ENCODE measurements at regions not wholly inside any gene's neighbourhood (a gene's known extent, or its start where the extent isn't known, plus 50 kb on each side); places are given as distances from the start of the nearest gene placed in this dataset.

GRCh38 chr11:29318134-29318845 is 698.5 kb downstream of the KCNA4 start:
- no peaks in the 10 kb centered on the region for H4K20me1 ChIP-seq (ENCODE audit: insufficient read depth)
- TF ChIP-seq EZH2 (IDR thresholded peaks at IDR 0.05): no peak
- no peak for TF ChIP-seq FOSL1 (IDR thresholded peaks at IDR 0.05; ENCODE audit: low read depth)
- TF ChIP-seq ELF1 (IDR thresholded peaks at IDR 0.05; ENCODE audit: borderline replicate concordance, low read depth): no peak
- TF ChIP-seq, protein P1, sequence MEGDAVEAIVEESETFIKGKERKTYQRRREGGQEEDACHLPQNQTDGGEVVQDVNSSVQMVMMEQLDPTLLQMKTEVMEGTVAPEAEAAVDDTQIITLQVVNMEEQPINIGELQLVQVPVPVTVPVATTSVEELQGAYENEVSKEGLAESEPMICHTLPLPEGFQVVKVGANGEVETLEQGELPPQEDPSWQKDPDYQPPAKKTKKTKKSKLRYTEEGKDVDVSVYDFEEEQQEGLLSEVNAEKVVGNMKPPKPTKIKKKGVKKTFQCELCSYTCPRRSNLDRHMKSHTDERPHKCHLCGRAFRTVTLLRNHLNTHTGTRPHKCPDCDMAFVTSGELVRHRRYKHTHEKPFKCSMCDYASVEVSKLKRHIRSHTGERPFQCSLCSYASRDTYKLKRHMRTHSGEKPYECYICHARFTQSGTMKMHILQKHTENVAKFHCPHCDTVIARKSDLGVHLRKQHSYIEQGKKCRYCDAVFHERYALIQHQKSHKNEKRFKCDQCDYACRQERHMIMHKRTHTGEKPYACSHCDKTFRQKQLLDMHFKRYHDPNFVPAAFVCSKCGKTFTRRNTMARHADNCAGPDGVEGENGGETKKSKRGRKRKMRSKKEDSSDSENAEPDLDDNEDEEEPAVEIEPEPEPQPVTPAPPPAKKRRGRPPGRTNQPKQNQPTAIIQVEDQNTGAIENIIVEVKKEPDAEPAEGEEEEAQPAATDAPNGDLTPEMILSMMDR (IDR thresholded peaks at IDR 0.05 in 2 of 3, conservative IDR thresholded peaks at IDR 0.05 in 1 of 3; ENCODE audit: borderline replicate concordance in 1 of 3, insufficient read depth in 1 of 3, low read depth in 2 of 3, low read length in 2 of 3): no peak
- TF ChIP-seq POLR2A (IDR thresholded peaks at IDR 0.05; ENCODE audit: borderline replicate concordance, extremely low read depth, insufficient read depth, insufficient read length): no peak
- TF ChIP-seq CBX3 (IDR thresholded peaks at IDR 0.05; ENCODE audit: low read depth): no peak
- no peak for TF ChIP-seq EZH2phosphoT487 (IDR thresholded peaks at IDR 0.05; ENCODE audit: borderline replicate concordance)
- no peak for TF ChIP-seq REST (IDR thresholded peaks at IDR 0.05; ENCODE audit: low read depth)
- no peak for TF ChIP-seq RAD21 (IDR thresholded peaks at IDR 0.05; ENCODE audit: low read depth)
- no peak for TF ChIP-seq TCF7L2 (IDR thresholded peaks at IDR 0.05; ENCODE audit: borderline replicate concordance, extremely low read depth, insufficient read depth, insufficient read length)
- no peak for TF ChIP-seq YY1 (IDR thresholded peaks at IDR 0.05; ENCODE audit: extremely low read depth, insufficient replicate concordance, low read depth, low read length)
- no peak for TF ChIP-seq SP1 (IDR thresholded peaks at IDR 0.05; ENCODE audit: low read depth)
- H3K9me2 ChIP-seq (ENCODE audit: insufficient read depth): no peaks in the 10 kb centered on the region
- ChIA-PET RAD21 (ENCODE audit: low non-redundant PET in 1 of 2, low total read pairs in 2 of 2, uncharacterized antibody in 2 of 2, unreplicated experiment in 2 of 2) (no interaction called here), POLR2A (no interaction called here), CTCF (no interaction called here)
- H3K4me3 ChIP-seq (replicated peaks in 1 of 2; ENCODE audit: low read depth in 1 of 2, low read length in 2 of 2): no peak overlapping the region
- H3K36me3 ChIP-seq (ENCODE audit: control insufficient read depth in 1 of 2, insufficient read depth in 2 of 2, low read length in 2 of 2): no peaks in the 10 kb centered on the region
- intact Hi-C loops (cut with micrococcal nuclease): no loop called here
- no peak overlapping the region for H3K9ac ChIP-seq (ENCODE audit: low read length)
- no peak for DNase-seq (ENCODE audit: low read depth, low spot score)
- H3K9me3 ChIP-seq (ENCODE audit: control insufficient read depth in 1 of 2, insufficient read depth in 1 of 2, low read depth in 1 of 2, low read length in 2 of 2): no peaks in the 10 kb centered on the region
- no peaks in the 10 kb centered on the region for H3K27me3 ChIP-seq (ENCODE audit: insufficient read depth, low read length)
- no peak overlapping the region for H2AFZ ChIP-seq (ENCODE audit: low read depth, low read length, poor library complexity, severe bottlenecking)
- no peak for ATAC-seq
- BruUV-seq (replicated peaks): no TSS peak
- peaks cover 10 to 14% of the 10 kb centered on the region in 2 experiments; a peak in 3 of 4 replicates for H3K4me1 ChIP-seq (ENCODE audit: control insufficient read depth in 1 of 2, insufficient read depth in 2 of 2, low read length in 2 of 2)
- no peak overlapping the region for H3K4me2 ChIP-seq (ENCODE audit: low read length)
- H3K79me2 ChIP-seq (ENCODE audit: insufficient read depth, low read length): no peaks in the 10 kb centered on the region
- H3K27ac ChIP-seq (ENCODE audit: low read depth, low read length): no peak overlapping the region
